ENCODE measurements at regions not wholly inside any gene's neighbourhood (a gene's known extent, or its start where the extent isn't known, plus 50 kb on each side); places are given as distances from the start of the nearest gene placed in this dataset.

DNA sequence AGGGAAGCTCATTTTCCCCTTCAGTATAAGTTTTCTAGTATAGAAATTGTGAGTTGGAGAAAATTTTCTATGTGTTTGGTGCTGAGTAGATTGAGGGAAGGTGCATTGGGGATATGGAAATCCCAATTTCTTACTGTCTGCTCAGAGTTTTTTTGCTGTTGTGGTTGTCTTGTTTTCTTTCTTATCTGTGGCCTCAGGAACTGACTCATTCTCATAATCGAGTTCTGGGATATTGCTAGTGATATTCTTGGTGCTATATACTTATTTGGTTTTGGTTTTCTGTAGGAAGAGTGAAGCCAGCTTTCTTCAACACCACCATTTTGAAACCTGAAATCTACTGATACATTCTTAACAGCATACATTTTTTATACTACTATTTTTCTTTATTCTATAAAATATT is 869.2 kb downstream of the DIPK2A start:
- no peak for TF ChIP-seq BHLHE40 (IDR thresholded peaks at IDR 0.05; ENCODE audit: borderline replicate concordance)
- no peak for TF ChIP-seq FOXK2 (IDR thresholded peaks at IDR 0.05)
